HG03469 (cell line): ENCODE measurements at regions not wholly inside any gene's neighbourhood (a gene's known extent, or its start where the extent isn't known, plus 50 kb on each side); places are given as distances from the start of the nearest gene placed in this dataset.
"Not testable (repeated sequence)": the region's sequence is repeated elsewhere in the genome, so short reads cannot be mapped to it uniquely, and the experiment has no call there.

Source experiments
- ATAC-seq: cut with Tn5 transposase; IDR thresholded peaks from one replicate; pipeline ENCODE4 v1.9.1; 2021; ENCODE audit warnings: mild to moderate bottlenecking, moderate library complexity, moderate number of reproducible peaks; ENCODE audit not compliant: unreplicated experiment

GRCh38 chr7:41438705-41439514 is 264.0 kb downstream of the INHBA start:
- ATAC-seq: no peak

GRCh38 chr7:41437257-41438196 is 265.4 kb downstream of the INHBA start:
- ATAC-seq: no peak

GRCh38 chr7:41436139-41436538 is 266.8 kb downstream of the INHBA start:
- no peak for ATAC-seq

- ATAC-seq: not testable (repeated sequence)
These were observed 267.9 kb downstream of the INHBA start for GRCh38 chr7:41435020-41435419.

GRCh38 chr7:41431671-41432070 is 271.2 kb downstream of the INHBA start:
- ATAC-seq: no peak

- ATAC-seq: no peak
These were observed 274.5 kb downstream of the INHBA start for GRCh38 chr7:41428381-41428780.

- no peak for ATAC-seq
These were observed 277.0 kb downstream of the INHBA start for GRCh38 chr7:41425926-41426325.

- ATAC-seq: no peak
These were observed 281.8 kb downstream of the INHBA start for GRCh38 chr7:41421056-41421455.

GRCh38 chr7:41420421-41420820 is 282.5 kb downstream of the INHBA start:
- ATAC-seq: no peak

GRCh38 chr7:41418337-41418736 is 284.6 kb downstream of the INHBA start:
- ATAC-seq: no peak

GRCh38 chr7:41416208-41416595 is 286.7 kb downstream of the INHBA start:
- no peak for ATAC-seq

GRCh38 chr7:41415471-41416207 is 287.3 kb downstream of the INHBA start:
- no peak for ATAC-seq

- ATAC-seq: no peak
These were observed 287.8 kb downstream of the INHBA start for GRCh38 chr7:41415051-41415450.

- no peak for ATAC-seq
These were observed 298.4 kb downstream of the INHBA start for GRCh38 chr7:41404375-41405074.

- ATAC-seq: no peak
These were observed 299.6 kb downstream of the INHBA start for GRCh38 chr7:41403291-41403690.

GRCh38 chr7:41401833-41402232 is 301.1 kb downstream of the INHBA start:
- ATAC-seq: no peak

- no peak for ATAC-seq
These were observed 303.7 kb downstream of the INHBA start for GRCh38 chr7:41399171-41399570.

GRCh38 chr7:41391818-41392217 is 311.1 kb downstream of the INHBA start:
- ATAC-seq: no peak

- not testable (repeated sequence) for ATAC-seq
These were observed 314.0 kb downstream of the INHBA start for GRCh38 chr7:41388933-41389332.

GRCh38 chr7:41385996-41386395 is 316.9 kb downstream of the INHBA start:
- no peak for ATAC-seq
